Esophagus squamous epithelium (tissue), 5 donors: ENCODE measurements at regions not wholly inside any gene's neighbourhood (a gene's known extent, or its start where the extent isn't known, plus 50 kb on each side); places are given as distances from the start of the nearest gene placed in this dataset.

ENCODE experiments used
- DNase-seq: peaks from one replicate; lab custom pipeline; 2025; lab: John Stamatoyannopoulos, UW
- H3K27ac ChIP-seq, 4 donors: fragments of 200-600 bp; sonication (generic); one replicate each; pipeline ENCODE4 v1.5.1; 2016 to 2019; ENCODE audit warnings: mild to moderate bottlenecking in 1 of 4
- H3K27me3 ChIP-seq, 4 donors: fragments of 200-600 bp; sonication (generic); 1 replicate in 3 of 4; 2 replicates in 1 of 4; pipeline versions ENCODE4 v1.5.1 to v1.6.0; 2017 to 2021; ENCODE audit warnings: antibody characterized with exemption in 1 of 4
- H3K36me3 ChIP-seq, 3 donors: fragments of 200-600 bp; sonication (generic); one replicate each; pipeline ENCODE4 v1.5.1; 2016 to 2019
- H3K4me1 ChIP-seq, 3 donors: fragments of 200-600 bp; sonication (generic); one replicate each; pipeline ENCODE4 v1.5.1; 2017 to 2019
- H3K4me3 ChIP-seq, 4 donors: fragments of 200-600 bp; sonication (generic); 1 replicate in 3 of 4; 2 replicates in 1 of 4; pipeline ENCODE4 v1.5.1; 2016 to 2019; ENCODE audit warnings: mild to moderate bottlenecking in 2 of 4, moderate library complexity in 1 of 4
- H3K9me3 ChIP-seq, 3 donors: fragments of 200-600 bp; sonication (generic); one replicate each; pipeline ENCODE4 v1.5.1; 2016 to 2019
- POLR2A ChIP-seq, 4 donors: fragments of 450-650 bp; IDR thresholded peaks; one replicate each; pipeline ENCODE4 v1.6.1; 2017; ENCODE audit warnings: antibody characterized with exemption in 4 of 4, mild to moderate bottlenecking in 4 of 4, moderate library complexity in 3 of 4
- WGBS, 2 donors: methylation state at CpG; one replicate each; pipeline ENCODE4 v1.1.5; 2018; 5-methylcytosine and 5-hydroxymethylcytosine counted together
- intact Hi-C: fragments of 100-400 bp; cut with DNase I; formaldehyde crosslinking; loops from one replicate; pipeline ENCODE4 v1.15.0; 2022
- TF ChIP-seq, protein P1 (sequence below), 6 experiments: fragments of 450-650 bp in 4 of 6; fragments of 200-600 bp in 2 of 6; sonication (generic) in 2 of 6; IDR thresholded peaks; one replicate each; pipeline ENCODE4 v1.5.1; 2016 to 2019; ENCODE audit warnings: antibody characterized with exemption in 6 of 6, mild to moderate bottlenecking in 4 of 6, moderate library complexity in 4 of 6
- donor health status: DM: yes; HTN: yes; CAD: no.

DNA sequence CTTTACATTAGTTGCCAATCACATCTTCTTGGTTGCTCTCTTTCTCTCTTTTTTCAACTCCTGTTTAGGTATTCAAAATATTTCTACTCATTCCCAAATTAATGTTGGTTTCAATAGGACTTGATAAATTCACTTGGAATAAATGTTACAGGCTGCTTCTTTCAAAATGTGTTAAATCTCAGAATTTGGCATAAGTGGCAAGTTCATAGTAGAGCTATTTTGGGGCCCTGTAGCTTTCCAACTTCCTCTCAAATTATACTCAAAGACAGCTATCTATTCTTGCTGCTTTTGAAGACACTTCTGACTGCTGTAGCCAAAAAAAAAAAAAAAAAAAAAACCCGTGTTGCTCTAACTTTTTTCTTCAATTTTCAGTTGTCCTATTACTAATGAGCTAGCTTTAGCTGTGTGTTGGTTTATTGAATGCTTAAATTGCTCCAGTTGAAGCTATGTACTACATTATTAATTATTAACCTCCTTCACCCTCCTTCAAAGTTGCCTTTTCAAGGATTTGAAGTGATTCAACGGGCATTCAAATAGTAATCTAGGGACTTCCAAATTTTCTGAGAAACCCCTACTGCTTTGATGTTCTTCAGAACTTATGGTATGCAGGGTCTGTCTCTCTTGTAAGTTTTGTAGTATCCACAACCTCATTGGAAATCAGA lies 554.6 kb upstream of the FLRT2 start:
- no peak for TF ChIP-seq POLR2A (IDR thresholded peaks at IDR 0.05)
- TF ChIP-seq, protein P1, sequence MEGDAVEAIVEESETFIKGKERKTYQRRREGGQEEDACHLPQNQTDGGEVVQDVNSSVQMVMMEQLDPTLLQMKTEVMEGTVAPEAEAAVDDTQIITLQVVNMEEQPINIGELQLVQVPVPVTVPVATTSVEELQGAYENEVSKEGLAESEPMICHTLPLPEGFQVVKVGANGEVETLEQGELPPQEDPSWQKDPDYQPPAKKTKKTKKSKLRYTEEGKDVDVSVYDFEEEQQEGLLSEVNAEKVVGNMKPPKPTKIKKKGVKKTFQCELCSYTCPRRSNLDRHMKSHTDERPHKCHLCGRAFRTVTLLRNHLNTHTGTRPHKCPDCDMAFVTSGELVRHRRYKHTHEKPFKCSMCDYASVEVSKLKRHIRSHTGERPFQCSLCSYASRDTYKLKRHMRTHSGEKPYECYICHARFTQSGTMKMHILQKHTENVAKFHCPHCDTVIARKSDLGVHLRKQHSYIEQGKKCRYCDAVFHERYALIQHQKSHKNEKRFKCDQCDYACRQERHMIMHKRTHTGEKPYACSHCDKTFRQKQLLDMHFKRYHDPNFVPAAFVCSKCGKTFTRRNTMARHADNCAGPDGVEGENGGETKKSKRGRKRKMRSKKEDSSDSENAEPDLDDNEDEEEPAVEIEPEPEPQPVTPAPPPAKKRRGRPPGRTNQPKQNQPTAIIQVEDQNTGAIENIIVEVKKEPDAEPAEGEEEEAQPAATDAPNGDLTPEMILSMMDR (IDR thresholded peaks at IDR 0.05), result no peak
- no peaks in the 10 kb centered on the region for H3K27me3 ChIP-seq
- H3K9me3 ChIP-seq, result no peaks in the 10 kb centered on the region
- WGBS, 2 donors, result 43 to 45% methylated on average over 2 of the region's 2 CpGs
- intact Hi-C loops, result no loop called here
- DNase-seq, result no peak
- no peaks in the 10 kb centered on the region for H3K4me1 ChIP-seq
- no peak overlapping the region for H3K4me3 ChIP-seq
- no peak overlapping the region for H3K27ac ChIP-seq
- no peaks in the 10 kb centered on the region for H3K36me3 ChIP-seq

DNA sequence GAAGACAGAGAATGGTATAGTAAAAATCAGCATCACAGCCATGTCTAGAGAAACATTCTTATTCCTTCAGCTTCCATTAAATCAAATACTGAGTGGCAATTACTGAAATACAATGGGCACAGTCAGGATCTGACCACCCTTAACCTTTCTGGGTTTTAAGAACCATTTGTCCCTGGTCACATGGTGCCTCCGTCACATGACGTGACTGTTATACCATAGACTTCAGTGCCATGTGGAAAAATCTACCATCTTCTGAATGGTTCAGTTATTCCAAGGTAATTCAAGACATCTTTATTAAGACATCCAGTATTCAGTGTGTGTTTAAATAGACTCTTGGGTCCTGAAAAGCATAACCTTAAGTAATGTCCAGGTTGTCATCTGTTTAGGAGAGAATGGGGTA lies 553.1 kb upstream of the FLRT2 start:
- Histone ChIP-seq H3K36me3 (no peaks in the 10 kb centered on the region), H3K27ac (no peak overlapping the region), H3K4me3 (no peak overlapping the region), H3K27me3 (no peaks in the 10 kb centered on the region), H3K4me1 (no peaks in the 10 kb centered on the region), H3K9me3 (no peaks in the 10 kb centered on the region)
- TF ChIP-seq, protein P1 (IDR thresholded peaks at IDR 0.05), result no peak
- no peak for DNase-seq
- WGBS, 2 donors, result 61 to 96% methylated on average over 2 of the region's 2 CpGs
- intact Hi-C loops, result no loop called here

DNA sequence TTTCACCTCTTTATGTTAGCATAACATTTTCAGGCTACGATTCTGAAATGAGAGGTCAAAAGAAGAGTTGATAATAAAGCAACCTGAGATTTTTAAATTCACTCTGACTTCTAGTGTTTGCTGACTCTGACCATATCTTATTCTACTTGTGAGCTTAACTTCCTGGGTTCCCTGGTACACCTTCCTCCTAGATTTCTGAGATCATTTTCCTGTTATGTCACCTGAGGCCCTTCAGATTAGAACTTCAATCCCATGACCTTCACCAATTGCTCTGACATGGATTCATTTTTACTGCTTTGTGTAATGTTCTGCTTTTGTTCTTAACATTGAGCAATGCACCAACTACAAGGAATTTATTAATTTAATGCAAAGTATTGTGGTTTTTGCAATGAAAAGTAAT lies 542.9 kb upstream of the FLRT2 start:
- H3K27me3 ChIP-seq, result no peaks in the 10 kb centered on the region
- TF ChIP-seq, protein P1 (IDR thresholded peaks at IDR 0.05), result no peak
- TF ChIP-seq POLR2A (IDR thresholded peaks at IDR 0.05), result no peak
- no peaks in the 10 kb centered on the region for H3K9me3 ChIP-seq
- H3K27ac ChIP-seq, result no peak overlapping the region
- no peaks in the 10 kb centered on the region for H3K4me1 ChIP-seq
- DNase-seq, result no peak
- intact Hi-C loops, result no loop called here
- no peaks in the 10 kb centered on the region for H3K36me3 ChIP-seq
- 79 to 83% methylated on average over 1 of the region's 1 CpG for WGBS, 2 donors
- H3K4me3 ChIP-seq, result no peak overlapping the region

DNA sequence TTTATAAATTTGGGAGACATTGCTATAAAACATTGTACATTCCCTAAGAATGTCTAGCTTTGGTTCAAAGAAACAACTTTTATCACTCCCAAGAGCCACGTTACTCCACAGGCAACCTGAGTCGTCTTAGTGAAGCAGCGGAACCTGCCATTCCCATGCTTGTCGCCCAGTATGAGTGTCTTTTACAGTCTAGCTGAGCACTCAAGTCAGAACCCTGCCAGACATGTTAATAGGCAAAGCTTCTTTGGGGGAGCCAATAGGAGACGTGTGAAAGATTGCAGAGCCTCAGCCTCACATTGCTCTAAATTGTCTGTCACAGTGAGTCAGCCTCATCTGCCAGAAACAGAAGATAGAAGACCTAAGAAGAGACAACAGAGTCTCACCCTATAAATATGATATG lies 541.6 kb upstream of the FLRT2 start:
- Histone ChIP-seq H3K4me1 (no peaks in the 10 kb centered on the region), H3K27me3 (no peaks in the 10 kb centered on the region), H3K27ac (no peak overlapping the region), H3K36me3 (no peaks in the 10 kb centered on the region), H3K4me3 (no peak overlapping the region), H3K9me3 (no peaks in the 10 kb centered on the region)
- no peak for DNase-seq
- intact Hi-C loops, result no loop called here
- no peak for TF ChIP-seq POLR2A (IDR thresholded peaks at IDR 0.05)
- TF ChIP-seq, protein P1 (IDR thresholded peaks at IDR 0.05), result no peak
- WGBS, 2 donors, result 75 to 85% methylated on average over 5 of the region's 5 CpGs

DNA sequence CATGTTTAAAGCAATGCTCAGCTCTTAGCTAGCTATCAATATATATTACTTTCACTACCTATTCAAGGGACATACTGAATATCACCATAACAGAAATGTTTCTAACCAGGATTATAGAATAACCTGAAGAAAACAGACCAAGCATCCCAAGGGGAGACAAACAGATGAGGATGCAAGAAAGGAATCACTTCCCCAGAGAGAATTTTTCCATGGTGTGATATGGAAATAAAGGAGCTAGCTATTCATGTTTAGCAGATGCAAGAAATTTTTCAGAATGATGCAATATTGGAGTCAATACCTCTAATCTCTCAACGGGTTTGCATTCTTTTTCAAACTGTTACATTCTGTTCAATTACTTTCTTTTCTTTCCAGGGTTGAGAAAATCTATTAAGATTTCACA lies 538.9 kb upstream of the FLRT2 start:
- no peak for DNase-seq
- no peaks in the 10 kb centered on the region for H3K36me3 ChIP-seq
- H3K4me3 ChIP-seq, result no peak overlapping the region
- TF ChIP-seq POLR2A (IDR thresholded peaks at IDR 0.05), result no peak
- TF ChIP-seq, protein P1 (IDR thresholded peaks at IDR 0.05), result no peak
- no peaks in the 10 kb centered on the region for H3K9me3 ChIP-seq
- H3K4me1 ChIP-seq, result no peaks in the 10 kb centered on the region
- H3K27me3 ChIP-seq, result no peaks in the 10 kb centered on the region
- no peak overlapping the region for H3K27ac ChIP-seq
- intact Hi-C loops, result no loop called here
- 43 to 64% methylated on average over 1 of the region's 1 CpG for WGBS, 2 donors
